HT1080 (cell line): ENCODE measurements at regions not wholly inside any gene's neighbourhood (a gene's known extent, or its start where the extent isn't known, plus 50 kb on each side); places are given as distances from the start of the nearest gene placed in this dataset.

Source experiments
- DNase-seq: peaks from one replicate; pipeline ENCODE4 v3.0.0-alpha.2; 2015; ENCODE audit warnings: low read depth

- no peak for DNase-seq
Measured at GRCh38 chr7:37504801-37505200, 56.1 kb upstream of the ELMO1 start.

- no peak for DNase-seq
Measured at GRCh38 chr7:37505750-37506353, 57.2 kb upstream of the ELMO1 start.

- no peak for DNase-seq
Measured at GRCh38 chr7:37508118-37508517, 59.5 kb upstream of the ELMO1 start.

- DNase-seq = peak; percentile 4
Measured at GRCh38 chr7:37510043-37510634, 61.5 kb upstream of the ELMO1 start.

GRCh38 chr7:37511915-37512314 lies 63.3 kb upstream of the ELMO1 start:
- DNase-seq = no peak

- DNase-seq = no peak
Measured at GRCh38 chr7:37514497-37514896, 65.8 kb upstream of the ELMO1 start.

GRCh38 chr7:37516664-37517063 lies 68.0 kb upstream of the ELMO1 start:
- DNase-seq = no peak

GRCh38 chr7:37518266-37518665 lies 69.6 kb upstream of the ELMO1 start:
- DNase-seq = no peak

GRCh38 chr7:37524056-37524455 lies 75.4 kb upstream of the ELMO1 start:
- DNase-seq = no peak

- DNase-seq = no peak
Measured at GRCh38 chr7:37524797-37525196, 76.1 kb upstream of the ELMO1 start.

- no peak for DNase-seq
Measured at GRCh38 chr7:37526623-37527022, 78.0 kb upstream of the ELMO1 start.

GRCh38 chr7:37527109-37527508 lies 78.4 kb upstream of the ELMO1 start:
- no peak for DNase-seq

GRCh38 chr7:37531225-37531624 lies 82.6 kb upstream of the ELMO1 start:
- DNase-seq = no peak

GRCh38 chr7:37532636-37533035 lies 84.0 kb upstream of the ELMO1 start:
- no peak for DNase-seq

GRCh38 chr7:37534893-37535610 lies 86.4 kb upstream of the ELMO1 start:
- DNase-seq = no peak

- no peak for DNase-seq
Measured at GRCh38 chr7:37535841-37536240, 87.2 kb upstream of the ELMO1 start.

- no peak for DNase-seq
Measured at GRCh38 chr7:37536706-37537105, 88.0 kb upstream of the ELMO1 start.

- DNase-seq = no peak
Measured at GRCh38 chr7:37537439-37537838, 88.8 kb upstream of the ELMO1 start.

- no peak for DNase-seq
Measured at GRCh38 chr7:37538945-37539344, 90.3 kb upstream of the ELMO1 start.

GRCh38 chr7:37540917-37541316 lies 92.3 kb upstream of the ELMO1 start:
- DNase-seq = no peak

GRCh38 chr7:37541810-37542443 lies 93.3 kb upstream of the ELMO1 start:
- no peak for DNase-seq
